Epithelial cell of proximal tubule (primary cell): ENCODE measurements at regions not wholly inside any gene's neighbourhood (a gene's known extent, or its start where the extent isn't known, plus 50 kb on each side); places are given as distances from the start of the nearest gene placed in this dataset.

ENCODE experiments used
- DNase-seq: peaks from one replicate; pipeline ENCODE4 v3.0.0-alpha.2; 2011; ENCODE audit warnings: low read depth
- H3K4me3 ChIP-seq: 2 replicates; pipeline ENCODE4 v1.5.1; 2011; ENCODE audit warnings: low read depth, mild to moderate bottlenecking, low read length
- TF ChIP-seq, protein P1 (sequence below): conservative IDR thresholded peaks from 2 replicates; pipeline ENCODE4 v1.5.1; 2012; ENCODE audit warnings: low read depth, mild to moderate bottlenecking, low read length

DNA sequence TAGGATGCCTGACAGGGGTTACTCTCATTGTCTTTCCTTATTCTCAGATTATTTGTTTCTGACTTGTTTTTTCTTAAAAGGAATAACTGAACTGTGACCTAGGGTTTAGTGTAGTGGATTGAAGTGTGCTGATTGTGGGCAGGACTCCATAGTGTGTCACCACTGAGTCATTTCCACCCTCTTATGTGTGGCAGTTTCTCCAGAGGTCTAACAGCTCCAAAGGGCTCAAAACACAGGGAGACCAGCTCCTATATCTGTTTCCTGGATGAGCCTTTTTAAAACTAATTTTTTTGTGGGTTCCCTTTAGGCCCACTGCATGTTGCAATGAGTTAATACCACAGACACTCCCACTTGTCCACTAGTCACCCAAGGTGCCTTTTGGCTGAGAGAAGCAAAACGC lies 951.1 kb upstream of the ADGRB3 start:
- TF ChIP-seq, protein P1, sequence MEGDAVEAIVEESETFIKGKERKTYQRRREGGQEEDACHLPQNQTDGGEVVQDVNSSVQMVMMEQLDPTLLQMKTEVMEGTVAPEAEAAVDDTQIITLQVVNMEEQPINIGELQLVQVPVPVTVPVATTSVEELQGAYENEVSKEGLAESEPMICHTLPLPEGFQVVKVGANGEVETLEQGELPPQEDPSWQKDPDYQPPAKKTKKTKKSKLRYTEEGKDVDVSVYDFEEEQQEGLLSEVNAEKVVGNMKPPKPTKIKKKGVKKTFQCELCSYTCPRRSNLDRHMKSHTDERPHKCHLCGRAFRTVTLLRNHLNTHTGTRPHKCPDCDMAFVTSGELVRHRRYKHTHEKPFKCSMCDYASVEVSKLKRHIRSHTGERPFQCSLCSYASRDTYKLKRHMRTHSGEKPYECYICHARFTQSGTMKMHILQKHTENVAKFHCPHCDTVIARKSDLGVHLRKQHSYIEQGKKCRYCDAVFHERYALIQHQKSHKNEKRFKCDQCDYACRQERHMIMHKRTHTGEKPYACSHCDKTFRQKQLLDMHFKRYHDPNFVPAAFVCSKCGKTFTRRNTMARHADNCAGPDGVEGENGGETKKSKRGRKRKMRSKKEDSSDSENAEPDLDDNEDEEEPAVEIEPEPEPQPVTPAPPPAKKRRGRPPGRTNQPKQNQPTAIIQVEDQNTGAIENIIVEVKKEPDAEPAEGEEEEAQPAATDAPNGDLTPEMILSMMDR, result no peak
- peak; percentile 64 for DNase-seq
- no peak overlapping the region for H3K4me3 ChIP-seq

DNA sequence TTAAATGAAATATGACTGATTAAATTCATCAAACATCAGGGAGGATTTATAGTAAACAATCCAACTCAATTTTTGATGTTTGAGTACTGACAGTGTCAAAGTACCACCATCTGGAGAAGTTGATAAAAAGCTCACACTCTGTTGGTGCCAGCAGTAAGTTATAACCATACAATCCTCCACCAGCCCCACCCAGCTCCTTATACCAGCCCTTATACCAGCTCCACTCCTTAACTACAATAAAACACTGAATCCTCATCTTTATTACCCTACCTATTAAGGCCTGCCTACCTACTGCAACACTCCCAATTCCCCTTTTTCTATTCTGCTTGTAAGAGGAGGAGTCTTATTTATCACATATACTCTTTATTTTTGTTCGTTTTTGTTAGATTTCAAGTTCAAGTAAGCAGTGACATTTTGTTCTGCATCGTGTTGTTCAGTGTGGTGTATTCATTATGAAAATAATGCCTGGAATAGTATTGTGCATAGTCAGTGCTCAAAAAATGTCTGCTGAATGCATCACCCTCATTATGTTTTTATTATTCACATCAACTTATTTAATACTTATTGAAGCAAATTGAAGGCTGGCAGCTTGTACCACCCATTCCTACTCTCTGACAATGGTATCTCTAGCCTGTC lies 954.7 kb upstream of the ADGRB3 start:
- H3K4me3 ChIP-seq, result no peak overlapping the region
- DNase-seq, result no peak
- TF ChIP-seq, protein P1, result no peak

DNA sequence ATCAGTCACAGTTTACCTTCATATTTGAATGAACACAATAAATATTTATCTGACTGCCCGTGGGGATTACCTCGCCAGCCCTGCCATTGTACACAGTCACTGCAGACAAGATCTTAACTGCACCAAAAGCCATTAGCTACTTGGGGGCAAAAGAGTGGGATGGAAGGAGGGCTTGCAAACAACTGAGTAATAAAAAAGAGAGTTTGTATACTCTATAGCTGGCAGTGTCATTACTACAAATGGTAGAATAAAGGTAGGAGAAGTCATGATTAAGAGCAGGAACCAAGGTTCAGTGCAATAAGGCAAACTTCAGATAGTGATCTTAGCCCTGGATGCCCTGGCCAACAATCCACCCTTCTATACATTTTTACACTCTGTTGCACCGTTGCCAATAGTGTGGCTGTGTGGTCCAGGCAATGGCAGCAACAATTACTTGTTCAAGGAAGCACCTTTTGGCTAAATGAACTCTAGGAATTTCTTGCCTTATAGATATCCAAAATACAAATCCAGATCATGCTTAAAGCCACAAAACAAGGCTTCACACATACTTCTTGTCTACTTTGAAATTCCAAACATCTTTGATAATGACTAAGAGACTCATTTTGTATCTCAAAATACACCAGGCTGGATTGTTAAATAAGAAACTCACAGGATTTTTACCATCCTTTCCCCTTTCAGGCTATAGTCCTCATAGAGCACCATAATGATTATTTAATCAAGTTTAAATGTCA lies 955.4 kb upstream of the ADGRB3 start:
- DNase-seq, result no peak
- TF ChIP-seq, protein P1, result no peak
- H3K4me3 ChIP-seq, result no peak overlapping the region

DNA sequence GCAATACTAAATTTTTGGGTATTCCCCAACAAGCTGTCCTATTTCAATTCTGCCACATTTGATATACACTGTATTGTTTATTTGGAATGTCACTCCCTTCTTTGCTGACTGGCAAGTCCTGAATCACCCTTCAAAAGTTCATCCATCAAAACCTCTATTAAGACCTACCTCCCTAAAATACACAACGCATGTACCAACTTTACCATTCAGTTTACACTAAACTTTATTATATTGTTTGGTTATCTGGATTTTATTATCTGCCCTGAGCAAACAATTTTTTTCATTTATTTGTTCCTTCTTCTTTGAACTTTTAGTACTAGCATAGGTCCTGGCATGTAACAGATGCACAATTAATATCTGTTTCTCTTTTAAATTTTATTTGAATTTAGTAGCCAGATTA lies 958.2 kb upstream of the ADGRB3 start:
- no peak for DNase-seq
- TF ChIP-seq, protein P1, result no peak
- no peak overlapping the region for H3K4me3 ChIP-seq

DNA sequence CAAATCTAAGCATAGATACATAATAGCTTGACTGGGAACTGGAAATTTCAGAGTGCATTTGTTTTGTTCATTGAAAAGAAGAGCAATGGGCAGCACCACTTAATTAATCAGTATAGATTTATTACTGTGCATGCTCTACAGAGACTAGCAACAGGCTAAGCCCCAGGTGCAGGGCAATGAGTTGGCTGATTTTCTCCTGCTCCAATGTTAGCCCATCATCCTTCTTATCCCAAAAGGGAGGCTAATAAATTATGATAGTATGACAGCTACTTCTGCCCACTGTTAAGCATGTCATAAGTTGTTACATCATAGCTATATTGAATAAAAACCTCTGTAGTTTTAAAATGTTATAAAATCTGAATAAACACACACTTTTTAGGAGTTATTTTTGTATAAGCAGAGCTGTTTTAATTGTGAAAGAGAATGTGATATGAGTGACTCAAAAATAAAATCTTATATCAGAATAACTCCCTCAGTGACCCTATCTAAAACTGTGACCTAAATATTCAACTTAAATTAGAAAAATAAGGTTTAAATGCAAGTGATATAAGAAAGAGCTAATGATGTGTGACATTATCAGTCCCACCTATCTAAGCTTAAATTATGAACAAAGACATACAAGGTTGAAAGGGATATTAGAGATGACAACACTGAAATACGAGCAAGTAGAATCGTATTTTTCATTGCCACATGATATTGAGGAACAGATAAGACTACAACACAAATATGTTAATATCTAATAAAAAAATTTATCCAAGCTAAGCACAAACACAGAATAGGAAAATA lies 967.3 kb upstream of the ADGRB3 start:
- no peak overlapping the region for H3K4me3 ChIP-seq
- DNase-seq, result no peak
- TF ChIP-seq, protein P1, result no peak

DNA sequence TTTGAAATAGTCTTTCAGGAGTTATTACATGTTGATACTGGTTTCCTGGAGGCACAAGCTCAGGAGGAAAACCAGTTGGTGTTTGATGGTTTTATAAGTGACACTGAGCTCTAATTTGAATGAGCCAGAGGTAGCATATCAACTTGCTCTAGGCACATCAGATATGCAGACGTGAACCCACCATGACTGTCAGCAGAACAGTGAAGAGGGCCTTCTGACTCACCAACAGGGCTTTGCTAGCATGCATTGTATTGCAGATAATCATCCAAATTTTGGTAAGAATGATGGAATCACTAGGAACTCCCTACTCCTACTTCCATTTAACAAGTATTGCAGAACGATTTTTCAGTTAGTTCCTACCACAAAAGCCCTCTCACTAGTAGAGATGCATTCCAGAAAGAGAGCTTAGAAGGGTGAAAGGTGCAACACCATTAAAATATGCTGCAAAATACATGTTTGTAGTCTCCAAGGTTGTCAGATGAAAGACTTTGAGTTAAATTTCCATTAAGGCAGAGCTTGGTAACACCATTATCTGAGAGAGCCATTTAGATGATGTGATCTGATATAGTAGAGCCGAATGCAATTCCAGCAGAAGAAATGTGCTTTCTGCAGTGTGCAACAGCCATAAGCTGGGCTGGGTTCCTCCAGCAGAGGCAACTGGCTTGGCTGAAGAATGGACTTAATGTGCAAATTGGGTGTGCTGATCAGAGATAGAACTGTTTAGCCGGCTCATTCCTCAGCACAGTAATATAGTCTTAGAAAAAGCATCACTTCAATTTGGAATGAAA lies 968.7 kb upstream of the ADGRB3 start:
- H3K4me3 ChIP-seq, result no peak overlapping the region
- DNase-seq, result no peak
- TF ChIP-seq, protein P1, result no peak
